Ovary (tissue), 3 donors: ENCODE measurements at regions not wholly inside any gene's neighbourhood (a gene's known extent, or its start where the extent isn't known, plus 50 kb on each side); places are given as distances from the start of the nearest gene placed in this dataset.

Experiments used
- EP300 ChIP-seq: sonication (generic); formaldehyde crosslinking; IDR thresholded peaks from one replicate; pipeline ENCODE4 v1.6.1; 2017; ENCODE audit warnings: antibody characterized with exemption
- POLR2A ChIP-seq: fragments of 450-650 bp; IDR thresholded peaks from one replicate; pipeline ENCODE4 v1.6.1; 2017; ENCODE audit warnings: antibody characterized with exemption, mild to moderate bottlenecking, moderate library complexity
- TF ChIP-seq, protein P1 (sequence below), 3 donors: fragments of 450-650 bp in 2 of 3; fragments of 200-600 bp in 1 of 3; IDR thresholded peaks; one replicate each; pipeline versions ENCODE4 v1.5.1 to v1.8.0; 2016 to 2022; ENCODE audit warnings: antibody characterized with exemption in 3 of 3, mild to moderate bottlenecking in 1 of 3
- donor health status: DM: no; HTN: no; CAD: no.

DNA sequence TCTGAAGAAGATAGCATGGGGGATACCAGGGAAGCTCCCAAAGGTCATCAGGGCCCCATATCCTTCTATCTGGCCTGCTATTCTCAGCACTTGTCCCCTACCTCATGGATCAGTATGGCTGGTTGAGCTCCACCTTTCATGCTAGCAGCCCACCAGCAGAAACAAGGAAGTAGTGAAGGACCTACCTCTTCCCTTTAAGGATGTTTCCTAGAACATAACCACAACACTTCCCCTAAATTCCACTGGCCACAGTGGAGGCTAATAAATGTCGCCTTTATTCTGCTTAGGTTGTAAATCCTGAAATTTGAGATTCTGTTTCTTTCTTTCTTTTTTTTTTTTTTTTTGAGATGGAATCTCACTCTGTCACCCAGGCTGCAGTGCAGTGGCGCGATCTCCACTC, 128.6 kb upstream of the PARP11 start:
- TF ChIP-seq, protein P1, sequence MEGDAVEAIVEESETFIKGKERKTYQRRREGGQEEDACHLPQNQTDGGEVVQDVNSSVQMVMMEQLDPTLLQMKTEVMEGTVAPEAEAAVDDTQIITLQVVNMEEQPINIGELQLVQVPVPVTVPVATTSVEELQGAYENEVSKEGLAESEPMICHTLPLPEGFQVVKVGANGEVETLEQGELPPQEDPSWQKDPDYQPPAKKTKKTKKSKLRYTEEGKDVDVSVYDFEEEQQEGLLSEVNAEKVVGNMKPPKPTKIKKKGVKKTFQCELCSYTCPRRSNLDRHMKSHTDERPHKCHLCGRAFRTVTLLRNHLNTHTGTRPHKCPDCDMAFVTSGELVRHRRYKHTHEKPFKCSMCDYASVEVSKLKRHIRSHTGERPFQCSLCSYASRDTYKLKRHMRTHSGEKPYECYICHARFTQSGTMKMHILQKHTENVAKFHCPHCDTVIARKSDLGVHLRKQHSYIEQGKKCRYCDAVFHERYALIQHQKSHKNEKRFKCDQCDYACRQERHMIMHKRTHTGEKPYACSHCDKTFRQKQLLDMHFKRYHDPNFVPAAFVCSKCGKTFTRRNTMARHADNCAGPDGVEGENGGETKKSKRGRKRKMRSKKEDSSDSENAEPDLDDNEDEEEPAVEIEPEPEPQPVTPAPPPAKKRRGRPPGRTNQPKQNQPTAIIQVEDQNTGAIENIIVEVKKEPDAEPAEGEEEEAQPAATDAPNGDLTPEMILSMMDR (IDR thresholded peaks at IDR 0.05), result no peak
- TF ChIP-seq EP300 (no peak), POLR2A (no peak)
